ENCODE measurements at regions not wholly inside any gene's neighbourhood (a gene's known extent, or its start where the extent isn't known, plus 50 kb on each side); places are given as distances from the start of the nearest gene placed in this dataset.

DNA sequence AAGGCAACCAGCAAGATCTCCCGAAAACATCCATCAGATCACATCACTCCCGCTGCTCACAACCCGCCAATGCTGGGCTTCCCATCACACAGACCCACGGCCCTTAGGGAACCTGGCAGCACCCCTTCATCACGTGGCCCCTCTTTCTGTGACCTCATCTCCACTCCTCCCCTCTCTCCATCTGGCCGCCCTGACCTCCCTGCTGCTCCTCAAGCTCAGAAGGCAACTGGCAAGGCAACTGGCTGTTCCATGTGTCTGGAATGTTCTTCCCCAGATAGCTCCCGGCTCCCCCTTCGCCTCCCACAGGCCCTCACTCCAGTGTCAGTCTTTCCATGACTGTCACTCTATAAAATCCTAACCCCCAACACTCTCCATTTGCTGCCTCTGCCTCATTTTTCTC, 113.0 kb upstream of the ERG start:
- WGBS: 72% methylated on average over 8 of the region's 8 CpGs
- Histone ChIP-seq H3K9me3 (ENCODE audit: control insufficient read depth in 4 of 4, low read length in 3 of 4) (no peaks in the 10 kb centered on the region), H3K9ac (ENCODE audit: low read depth in 1 of 2, low read length in 2 of 2) (no peak overlapping the region), H3K4me1 (ENCODE audit: control insufficient read depth in 4 of 4, insufficient read depth in 4 of 4, low read length in 3 of 4) (no peaks in the 10 kb centered on the region), H3K27me3 (ENCODE audit: control insufficient read depth in 4 of 4, insufficient read depth in 4 of 4, low read length in 3 of 4) (peaks cover 0 to 8% (median 0%) of the 10 kb centered on the region in 4 donors), H3K27ac (ENCODE audit: low read depth in 1 of 2, low read length in 2 of 2) (no peak overlapping the region), H3K36me3 (ENCODE audit: control insufficient read depth in 4 of 4, insufficient read depth in 3 of 4, low read depth in 1 of 4, low read length in 3 of 4) (no peaks in the 10 kb centered on the region), H3K4me3 (ENCODE audit: low read depth in 1 of 3, low read length in 3 of 3) (no peak overlapping the region)
- TF ChIP-seq, protein P1, sequence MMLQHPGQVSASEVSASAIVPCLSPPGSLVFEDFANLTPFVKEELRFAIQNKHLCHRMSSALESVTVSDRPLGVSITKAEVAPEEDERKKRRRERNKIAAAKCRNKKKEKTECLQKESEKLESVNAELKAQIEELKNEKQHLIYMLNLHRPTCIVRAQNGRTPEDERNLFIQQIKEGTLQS (IDR thresholded peaks at IDR 0.05): no peak
- TF ChIP-seq FOXA2 (IDR thresholded peaks at IDR 0.05) (no peak), HNF4A (conservative IDR thresholded peaks at IDR 0.05) (no peak), YY1 (IDR thresholded peaks at IDR 0.05) (no peak), GABPA (IDR thresholded peaks at IDR 0.05 in 1 of 2, conservative IDR thresholded peaks at IDR 0.05 in 1 of 2) (no peak)
- TF ChIP-seq, protein P2, sequence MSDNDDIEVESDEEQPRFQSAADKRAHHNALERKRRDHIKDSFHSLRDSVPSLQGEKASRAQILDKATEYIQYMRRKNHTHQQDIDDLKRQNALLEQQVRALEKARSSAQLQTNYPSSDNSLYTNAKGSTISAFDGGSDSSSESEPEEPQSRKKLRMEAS (IDR thresholded peaks at IDR 0.05): no peak
- TF ChIP-seq, protein P3, sequence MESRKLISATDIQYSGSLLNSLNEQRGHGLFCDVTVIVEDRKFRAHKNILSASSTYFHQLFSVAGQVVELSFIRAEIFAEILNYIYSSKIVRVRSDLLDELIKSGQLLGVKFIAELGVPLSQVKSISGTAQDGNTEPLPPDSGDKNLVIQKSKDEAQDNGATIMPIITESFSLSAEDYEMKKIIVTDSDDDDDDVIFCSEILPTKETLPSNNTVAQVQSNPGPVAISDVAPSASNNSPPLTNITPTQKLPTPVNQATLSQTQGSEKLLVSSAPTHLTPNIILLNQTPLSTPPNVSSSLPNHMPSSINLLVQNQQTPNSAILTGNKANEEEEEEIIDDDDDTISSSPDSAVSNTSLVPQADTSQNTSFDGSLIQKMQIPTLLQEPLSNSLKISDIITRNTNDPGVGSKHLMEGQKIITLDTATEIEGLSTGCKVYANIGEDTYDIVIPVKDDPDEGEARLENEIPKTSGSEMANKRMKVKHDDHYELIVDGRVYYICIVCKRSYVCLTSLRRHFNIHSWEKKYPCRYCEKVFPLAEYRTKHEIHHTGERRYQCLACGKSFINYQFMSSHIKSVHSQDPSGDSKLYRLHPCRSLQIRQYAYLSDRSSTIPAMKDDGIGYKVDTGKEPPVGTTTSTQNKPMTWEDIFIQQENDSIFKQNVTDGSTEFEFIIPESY (IDR thresholded peaks at IDR 0.05): no peak
- TF ChIP-seq, protein P4, sequence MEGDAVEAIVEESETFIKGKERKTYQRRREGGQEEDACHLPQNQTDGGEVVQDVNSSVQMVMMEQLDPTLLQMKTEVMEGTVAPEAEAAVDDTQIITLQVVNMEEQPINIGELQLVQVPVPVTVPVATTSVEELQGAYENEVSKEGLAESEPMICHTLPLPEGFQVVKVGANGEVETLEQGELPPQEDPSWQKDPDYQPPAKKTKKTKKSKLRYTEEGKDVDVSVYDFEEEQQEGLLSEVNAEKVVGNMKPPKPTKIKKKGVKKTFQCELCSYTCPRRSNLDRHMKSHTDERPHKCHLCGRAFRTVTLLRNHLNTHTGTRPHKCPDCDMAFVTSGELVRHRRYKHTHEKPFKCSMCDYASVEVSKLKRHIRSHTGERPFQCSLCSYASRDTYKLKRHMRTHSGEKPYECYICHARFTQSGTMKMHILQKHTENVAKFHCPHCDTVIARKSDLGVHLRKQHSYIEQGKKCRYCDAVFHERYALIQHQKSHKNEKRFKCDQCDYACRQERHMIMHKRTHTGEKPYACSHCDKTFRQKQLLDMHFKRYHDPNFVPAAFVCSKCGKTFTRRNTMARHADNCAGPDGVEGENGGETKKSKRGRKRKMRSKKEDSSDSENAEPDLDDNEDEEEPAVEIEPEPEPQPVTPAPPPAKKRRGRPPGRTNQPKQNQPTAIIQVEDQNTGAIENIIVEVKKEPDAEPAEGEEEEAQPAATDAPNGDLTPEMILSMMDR (IDR thresholded peaks at IDR 0.05; ENCODE audit: low read depth, low read length, missing input control): no peak
- TF ChIP-seq, protein P5, sequence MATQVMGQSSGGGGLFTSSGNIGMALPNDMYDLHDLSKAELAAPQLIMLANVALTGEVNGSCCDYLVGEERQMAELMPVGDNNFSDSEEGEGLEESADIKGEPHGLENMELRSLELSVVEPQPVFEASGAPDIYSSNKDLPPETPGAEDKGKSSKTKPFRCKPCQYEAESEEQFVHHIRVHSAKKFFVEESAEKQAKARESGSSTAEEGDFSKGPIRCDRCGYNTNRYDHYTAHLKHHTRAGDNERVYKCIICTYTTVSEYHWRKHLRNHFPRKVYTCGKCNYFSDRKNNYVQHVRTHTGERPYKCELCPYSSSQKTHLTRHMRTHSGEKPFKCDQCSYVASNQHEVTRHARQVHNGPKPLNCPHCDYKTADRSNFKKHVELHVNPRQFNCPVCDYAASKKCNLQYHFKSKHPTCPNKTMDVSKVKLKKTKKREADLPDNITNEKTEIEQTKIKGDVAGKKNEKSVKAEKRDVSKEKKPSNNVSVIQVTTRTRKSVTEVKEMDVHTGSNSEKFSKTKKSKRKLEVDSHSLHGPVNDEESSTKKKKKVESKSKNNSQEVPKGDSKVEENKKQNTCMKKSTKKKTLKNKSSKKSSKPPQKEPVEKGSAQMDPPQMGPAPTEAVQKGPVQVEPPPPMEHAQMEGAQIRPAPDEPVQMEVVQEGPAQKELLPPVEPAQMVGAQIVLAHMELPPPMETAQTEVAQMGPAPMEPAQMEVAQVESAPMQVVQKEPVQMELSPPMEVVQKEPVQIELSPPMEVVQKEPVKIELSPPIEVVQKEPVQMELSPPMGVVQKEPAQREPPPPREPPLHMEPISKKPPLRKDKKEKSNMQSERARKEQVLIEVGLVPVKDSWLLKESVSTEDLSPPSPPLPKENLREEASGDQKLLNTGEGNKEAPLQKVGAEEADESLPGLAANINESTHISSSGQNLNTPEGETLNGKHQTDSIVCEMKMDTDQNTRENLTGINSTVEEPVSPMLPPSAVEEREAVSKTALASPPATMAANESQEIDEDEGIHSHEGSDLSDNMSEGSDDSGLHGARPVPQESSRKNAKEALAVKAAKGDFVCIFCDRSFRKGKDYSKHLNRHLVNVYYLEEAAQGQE (IDR thresholded peaks at IDR 0.05): no peak
- DNase-seq (ENCODE audit: low spot score): no peak

GRCh38 chr21:38613686-38614085, 115.4 kb upstream of the ERG start:
- no peak overlapping the region for H3K9ac ChIP-seq (ENCODE audit: low read depth in 1 of 2, low read length in 2 of 2)
- no peak overlapping the region for H3K4me3 ChIP-seq (ENCODE audit: low read depth in 1 of 3, low read length in 3 of 3)
- H3K4me1 ChIP-seq (ENCODE audit: control insufficient read depth in 4 of 4, insufficient read depth in 4 of 4, low read length in 3 of 4): no peaks in the 10 kb centered on the region
- TF ChIP-seq HNF4G (IDR thresholded peaks at IDR 0.05) (no peak), EGR1 (IDR thresholded peaks at IDR 0.05; ENCODE audit: low read depth in 2 of 2) (no peak), GABPA (IDR thresholded peaks at IDR 0.05 in 1 of 2, conservative IDR thresholded peaks at IDR 0.05 in 1 of 2) (no peak), JUND (IDR thresholded peaks at IDR 0.05) (no peak), YY1 (IDR thresholded peaks at IDR 0.05) (no peak), FOXA1 (IDR thresholded peaks at IDR 0.05) (no peak), NR2F2 (IDR thresholded peaks at IDR 0.05) (no peak), HNF4A (conservative IDR thresholded peaks at IDR 0.05) (no peak), SP1 (IDR thresholded peaks at IDR 0.05) (no peak)
- TF ChIP-seq, protein P5 (IDR thresholded peaks at IDR 0.05): no peak
- TF ChIP-seq, protein P4 (IDR thresholded peaks at IDR 0.05; ENCODE audit: low read depth, low read length, missing input control): no peak
- no peaks in the 10 kb centered on the region for H3K36me3 ChIP-seq (ENCODE audit: control insufficient read depth in 4 of 4, insufficient read depth in 3 of 4, low read depth in 1 of 4, low read length in 3 of 4)
- H3K27ac ChIP-seq (ENCODE audit: low read depth in 1 of 2, low read length in 2 of 2): no peak overlapping the region
- 80% methylated on average over 6 of the region's 6 CpGs for WGBS
- peaks cover 0 to 8% (median 0%) of the 10 kb centered on the region in 4 donors for H3K27me3 ChIP-seq (ENCODE audit: control insufficient read depth in 4 of 4, insufficient read depth in 4 of 4, low read length in 3 of 4)
- no peak for DNase-seq (ENCODE audit: low spot score)
- no peaks in the 10 kb centered on the region for H3K9me3 ChIP-seq (ENCODE audit: control insufficient read depth in 4 of 4, low read length in 3 of 4)

Measured in liver (tissue), 8 donors.